Endothelial cell of umbilical vein (primary cell): ENCODE measurements at regions not wholly inside any gene's neighbourhood (a gene's known extent, or its start where the extent isn't known, plus 50 kb on each side); places are given as distances from the start of the nearest gene placed in this dataset.

Experiments used
- BruUV-seq: library from RNA; stranded (reverse); fragments of 400-500 nt; replicated peaks from 2 replicates; lab custom pipeline; 2021; lab: Mats Ljungman, UMichigan
- CTCF ChIA-PET: fragments of 300-600, 350-600 bp; sonication (Branson Sonifier 250); formaldehyde crosslinking; loops from one replicate; lab custom pipeline; 2021; ENCODE audit warnings: antibody characterized with exemption, inconsistent platforms; lab: Charles Lee
- POLR2A ChIA-PET: fragments of 300-600, 350-600 bp; sonication (Branson Sonifier 250); formaldehyde crosslinking; loops from one replicate; lab custom pipeline; 2021; ENCODE audit warnings: antibody characterized with exemption, inconsistent platforms; lab: Charles Lee
- DNase-seq: peaks from one replicate; pipeline ENCODE4 v3.0.0-alpha.2; 2011; ENCODE audit warnings: low read depth, low spot score
- FAIRE-seq: peaks from 2 replicates; lab custom pipeline; 2011; peaks lifted over from hg19 to GRCh38; lab: Jason Lieb, UNC
- H2AFZ ChIP-seq: 2 replicates; pipeline ENCODE4 v1.6.0; 2012; ENCODE audit warnings: low read depth, low read length, control low read depth, inconsistent platforms
- H3K27ac ChIP-seq: 2 replicates; pipeline ENCODE4 v1.5.1; 2011; ENCODE audit warnings: low read depth, mild to moderate bottlenecking, control low read depth, low read length, moderate library complexity; ENCODE audit not compliant: insufficient read depth
- H3K27me3 ChIP-seq, 2 experiments: 2 replicates each; pipeline versions ENCODE4 v1.6.0 to v1.6.1; 2011; ENCODE audit warnings: low read length in 2 of 2, mixed read lengths in 1 of 2; ENCODE audit not compliant: control insufficient read depth in 2 of 2, insufficient read depth in 2 of 2
- H3K36me3 ChIP-seq, 2 experiments: 2 replicates in 1 of 2; 3 replicates in 1 of 2; pipeline ENCODE4 v1.5.1; 2011; ENCODE audit warnings: low read length in 2 of 2, mild to moderate bottlenecking in 1 of 2, moderate library complexity in 1 of 2; ENCODE audit not compliant: control insufficient read depth in 2 of 2, insufficient read depth in 2 of 2; ENCODE audit errors: extremely low read depth in 1 of 2
- H3K4me1 ChIP-seq: 3 replicates; pipeline ENCODE4 v1.5.1; 2011; ENCODE audit warnings: mild to moderate bottlenecking, low read length; ENCODE audit not compliant: control insufficient read depth, insufficient read depth; ENCODE audit errors: extremely low read depth
- H3K4me2 ChIP-seq: 2 replicates; pipeline ENCODE4 v1.6.1; 2011; ENCODE audit warnings: low read length, control low read depth, mixed read lengths; ENCODE audit not compliant: insufficient read depth
- H3K4me3 ChIP-seq, 3 experiments: fragments of 200-600 bp in 1 of 3; sonication (generic), shearing (Covaris generic) in 1 of 3; replicated peaks in 1 of 3; 2 replicates each; pipeline ENCODE4 v1.5.1; 2011 to 2016; ENCODE audit warnings: control low read depth in 3 of 3, low read length in 3 of 3, mild to moderate bottlenecking in 2 of 3, inconsistent platforms in 1 of 3, low read depth in 1 of 3, moderate library complexity in 1 of 3; ENCODE audit not compliant: insufficient read depth in 1 of 3
- H3K79me2 ChIP-seq: 2 replicates; pipeline ENCODE4 v1.6.0; 2012; ENCODE audit warnings: low read length, inconsistent platforms; ENCODE audit not compliant: control insufficient read depth, insufficient read depth
- H3K9ac ChIP-seq: replicated peaks from 2 replicates; pipeline ENCODE3; 2011; ENCODE audit warnings: low read length, control low read depth; ENCODE audit not compliant: insufficient read depth; ENCODE audit errors: extremely low read depth
- H3K9me1 ChIP-seq: replicated peaks from 3 replicates; pipeline ENCODE4 v1.6.0; 2011; ENCODE audit warnings: mild to moderate bottlenecking, low read length; ENCODE audit not compliant: control insufficient read depth, insufficient read depth; ENCODE audit errors: extremely low read depth
- H3K9me3 ChIP-seq: replicated peaks from 2 replicates; pipeline ENCODE4 v1.5.1; 2012; ENCODE audit warnings: low read length, inconsistent platforms; ENCODE audit not compliant: control insufficient read depth, insufficient read depth
- H4K20me1 ChIP-seq: replicated peaks from 2 replicates; pipeline ENCODE3; 2011; ENCODE audit warnings: mild to moderate bottlenecking, low read length; ENCODE audit not compliant: control insufficient read depth, insufficient read depth; ENCODE audit errors: extremely low read depth
- CTCF ChIP-seq, 2 donors: IDR thresholded peaks; 1 replicate in 1 of 2; 2 replicates in 1 of 2; pipeline ENCODE4 v1.5.1; 2011; ENCODE audit warnings: low read length in 2 of 2, mild to moderate bottlenecking in 2 of 2, moderate library complexity in 2 of 2, control low read depth in 1 of 2, inconsistent platforms in 1 of 2, low read depth in 1 of 2; ENCODE audit not compliant: insufficient read depth in 1 of 2; ENCODE audit errors: extremely low read depth in 1 of 2
- FOS ChIP-seq: IDR thresholded peaks from 2 replicates; pipeline ENCODE4 v1.6.1; 2011; ENCODE audit warnings: mild to moderate bottlenecking, low read length, moderate library complexity, borderline replicate concordance; ENCODE audit not compliant: insufficient read depth
- GATA2 ChIP-seq: IDR thresholded peaks from 2 replicates; pipeline ENCODE4 v1.7.0; 2011; ENCODE audit warnings: low read depth, mild to moderate bottlenecking, moderate library complexity, mixed read lengths, low read length; ENCODE audit not compliant: insufficient read length, insufficient read depth
- JUN ChIP-seq: IDR thresholded peaks from 2 replicates; pipeline ENCODE4 v1.6.1; 2011; ENCODE audit warnings: borderline replicate concordance, low read depth; ENCODE audit not compliant: insufficient read length, insufficient read depth
- MYC ChIP-seq: IDR thresholded peaks from one replicate; pipeline ENCODE4 v1.6.1; 2011; ENCODE audit warnings: mild to moderate bottlenecking, low read depth, low read length
- POLR2A ChIP-seq: IDR thresholded peaks from 2 replicates; pipeline ENCODE4 v1.6.1; 2012; ENCODE audit warnings: low read depth, mild to moderate bottlenecking, control low read depth, low read length
- POLR2AphosphoS5 ChIP-seq: IDR thresholded peaks from 2 replicates; pipeline ENCODE4 v1.6.1; 2012; ENCODE audit warnings: low read depth, mild to moderate bottlenecking, control low read depth, low read length, moderate library complexity; ENCODE audit not compliant: insufficient read depth
- dilution Hi-C: fragments of 300-500 bp; cut with MboI; formaldehyde crosslinking; loops from one replicate; pipeline ENCODE4 v1.15.0; 2019; ENCODE audit warnings: low sequenced_read_pairs; ENCODE audit not compliant: extremely low pct_ligation_motif_present
- intact Hi-C: fragments of 100-400 bp; cut with micrococcal nuclease; formaldehyde crosslinking; loops from one replicate; pipeline ENCODE4 v1.10.0; 2022
- TF ChIP-seq, protein P1 (sequence below): IDR thresholded peaks from 2 replicates; pipeline ENCODE4 v1.6.1; 2011; ENCODE audit not compliant: insufficient read depth, insufficient read length

DNA sequence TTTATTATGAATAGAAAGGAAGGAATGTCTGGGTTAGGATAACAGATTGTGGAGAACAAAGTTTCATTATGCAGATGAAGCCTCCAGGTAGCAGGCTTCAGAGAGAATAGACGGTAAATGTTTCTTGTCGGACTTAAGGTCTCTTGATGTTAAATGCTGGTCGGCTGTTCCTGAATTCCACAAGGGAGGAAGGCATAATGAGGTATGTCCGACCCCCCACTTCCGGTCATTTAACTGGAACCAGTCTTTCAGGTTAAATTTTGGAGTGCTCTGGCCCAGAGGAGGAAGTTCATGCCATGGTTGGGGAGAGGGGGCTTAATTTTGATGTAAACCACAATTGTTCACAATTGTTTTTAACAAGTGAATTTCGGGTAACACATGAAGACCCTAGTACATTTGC, 158.1 kb upstream of the VCX3A start:
- no peak for TF ChIP-seq GATA2
- no peak for TF ChIP-seq JUN
- TF ChIP-seq FOS, result no peak
- TF ChIP-seq MYC, result no peak
- no peak for TF ChIP-seq CTCF (IDR thresholded peaks at IDR 0.05; ENCODE audit: extremely low read depth in 1 of 2, insufficient read depth in 1 of 2, low read depth in 1 of 2, low read length in 2 of 2)
- no peak for TF ChIP-seq POLR2A
- no peak for TF ChIP-seq POLR2AphosphoS5
- TF ChIP-seq, protein P1, sequence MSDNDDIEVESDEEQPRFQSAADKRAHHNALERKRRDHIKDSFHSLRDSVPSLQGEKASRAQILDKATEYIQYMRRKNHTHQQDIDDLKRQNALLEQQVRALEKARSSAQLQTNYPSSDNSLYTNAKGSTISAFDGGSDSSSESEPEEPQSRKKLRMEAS, result no peak
- Histone ChIP-seq H3K9me3 (no peaks in the 10 kb centered on the region), H4K20me1 (no peaks in the 10 kb centered on the region), H3K9me1 (no peaks in the 10 kb centered on the region), H3K79me2 (no peaks in the 10 kb centered on the region), H3K27me3 (no peaks in the 10 kb centered on the region), H3K36me3 (no peaks in the 10 kb centered on the region), H3K9ac (no peak overlapping the region), H3K4me1 (no peaks in the 10 kb centered on the region), H3K4me2 (no peak overlapping the region), H2AFZ (no peak overlapping the region), H3K4me3 (no peak overlapping the region), H3K27ac (no peak overlapping the region)
- BruUV-seq, result no TSS peak
- CTCF ChIA-PET, result no interaction called here
- FAIRE-seq, result no peak
- POLR2A ChIA-PET, result no interaction called here
- intact Hi-C loops (no loop called here), dilution Hi-C loops (no loop called here)
- DNase-seq, result no peak
